Keratinocyte (primary cell): ENCODE measurements at regions not wholly inside any gene's neighbourhood (a gene's known extent, or its start where the extent isn't known, plus 50 kb on each side); places are given as distances from the start of the nearest gene placed in this dataset.

Experiments used
- EZH2 ChIP-seq: IDR thresholded peaks from one replicate; pipeline ENCODE4 v1.6.1; 2012; ENCODE audit warnings: inconsistent platforms, mild to moderate bottlenecking, low read length, moderate library complexity
- TF ChIP-seq, protein P1 (sequence below), 3 experiments: IDR thresholded peaks in 1 of 3; conservative IDR thresholded peaks in 1 of 3; optimal IDR thresholded peaks in 1 of 3; 2 replicates in 2 of 3; 3 replicates in 1 of 3; pipeline versions ENCODE3 to v1.5.1; 2011; ENCODE audit warnings: low read length in 3 of 3, mild to moderate bottlenecking in 3 of 3, moderate library complexity in 2 of 3, control low read depth in 1 of 3, inconsistent platforms in 1 of 3; ENCODE audit not compliant: insufficient read depth in 2 of 3; ENCODE audit errors: extremely low read depth in 1 of 3

DNA sequence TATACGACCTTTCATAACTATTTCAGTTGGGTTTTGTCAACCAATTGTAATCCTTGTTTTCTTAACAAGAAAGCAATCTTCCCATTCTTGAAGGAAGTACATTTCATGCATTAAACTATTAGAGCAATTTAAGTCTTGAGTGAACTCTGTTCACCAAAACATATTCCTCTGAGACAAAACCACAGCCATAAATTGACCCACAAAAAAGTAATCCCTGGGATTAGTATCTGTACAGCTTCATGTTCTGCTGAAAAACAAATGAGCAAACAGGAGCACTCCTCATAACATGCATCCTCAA, 207.0 kb upstream of the PDE5A start:
- TF ChIP-seq, protein P1, sequence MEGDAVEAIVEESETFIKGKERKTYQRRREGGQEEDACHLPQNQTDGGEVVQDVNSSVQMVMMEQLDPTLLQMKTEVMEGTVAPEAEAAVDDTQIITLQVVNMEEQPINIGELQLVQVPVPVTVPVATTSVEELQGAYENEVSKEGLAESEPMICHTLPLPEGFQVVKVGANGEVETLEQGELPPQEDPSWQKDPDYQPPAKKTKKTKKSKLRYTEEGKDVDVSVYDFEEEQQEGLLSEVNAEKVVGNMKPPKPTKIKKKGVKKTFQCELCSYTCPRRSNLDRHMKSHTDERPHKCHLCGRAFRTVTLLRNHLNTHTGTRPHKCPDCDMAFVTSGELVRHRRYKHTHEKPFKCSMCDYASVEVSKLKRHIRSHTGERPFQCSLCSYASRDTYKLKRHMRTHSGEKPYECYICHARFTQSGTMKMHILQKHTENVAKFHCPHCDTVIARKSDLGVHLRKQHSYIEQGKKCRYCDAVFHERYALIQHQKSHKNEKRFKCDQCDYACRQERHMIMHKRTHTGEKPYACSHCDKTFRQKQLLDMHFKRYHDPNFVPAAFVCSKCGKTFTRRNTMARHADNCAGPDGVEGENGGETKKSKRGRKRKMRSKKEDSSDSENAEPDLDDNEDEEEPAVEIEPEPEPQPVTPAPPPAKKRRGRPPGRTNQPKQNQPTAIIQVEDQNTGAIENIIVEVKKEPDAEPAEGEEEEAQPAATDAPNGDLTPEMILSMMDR (optimal IDR thresholded peaks at IDR 0.05 in 1 of 3, IDR thresholded peaks at IDR 0.05 in 1 of 3, conservative IDR thresholded peaks at IDR 0.05 in 1 of 3; ENCODE audit: extremely low read depth in 1 of 3, insufficient read depth in 2 of 3, low read length in 3 of 3): no peak
- TF ChIP-seq EZH2: no peak
